ENCODE measurements at regions not wholly inside any gene's neighbourhood (a gene's known extent, or its start where the extent isn't known, plus 50 kb on each side); places are given as distances from the start of the nearest gene placed in this dataset.

DNA sequence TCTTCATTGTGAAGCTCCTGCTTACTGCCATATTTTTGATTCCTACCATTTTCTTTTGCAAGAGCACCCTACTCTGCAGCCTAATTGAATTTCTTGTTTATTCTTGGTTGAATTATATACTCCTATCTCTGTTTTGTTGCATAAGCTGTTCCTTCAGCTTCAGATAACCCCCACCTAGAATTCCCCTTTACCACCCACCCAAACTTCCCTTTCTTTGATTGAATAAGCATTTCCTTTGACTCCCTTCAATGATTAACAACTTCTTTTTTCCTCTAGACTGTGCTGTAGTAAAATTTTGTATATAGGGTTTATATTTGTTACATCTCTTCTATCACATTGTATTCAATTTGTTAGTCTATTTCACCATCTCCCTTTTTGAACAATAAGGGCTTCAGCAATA lies 168.1 kb downstream of the GPR37 start:
- no peak for DNase-seq (ENCODE audit: low spot score)
- TF ChIP-seq, protein P1, sequence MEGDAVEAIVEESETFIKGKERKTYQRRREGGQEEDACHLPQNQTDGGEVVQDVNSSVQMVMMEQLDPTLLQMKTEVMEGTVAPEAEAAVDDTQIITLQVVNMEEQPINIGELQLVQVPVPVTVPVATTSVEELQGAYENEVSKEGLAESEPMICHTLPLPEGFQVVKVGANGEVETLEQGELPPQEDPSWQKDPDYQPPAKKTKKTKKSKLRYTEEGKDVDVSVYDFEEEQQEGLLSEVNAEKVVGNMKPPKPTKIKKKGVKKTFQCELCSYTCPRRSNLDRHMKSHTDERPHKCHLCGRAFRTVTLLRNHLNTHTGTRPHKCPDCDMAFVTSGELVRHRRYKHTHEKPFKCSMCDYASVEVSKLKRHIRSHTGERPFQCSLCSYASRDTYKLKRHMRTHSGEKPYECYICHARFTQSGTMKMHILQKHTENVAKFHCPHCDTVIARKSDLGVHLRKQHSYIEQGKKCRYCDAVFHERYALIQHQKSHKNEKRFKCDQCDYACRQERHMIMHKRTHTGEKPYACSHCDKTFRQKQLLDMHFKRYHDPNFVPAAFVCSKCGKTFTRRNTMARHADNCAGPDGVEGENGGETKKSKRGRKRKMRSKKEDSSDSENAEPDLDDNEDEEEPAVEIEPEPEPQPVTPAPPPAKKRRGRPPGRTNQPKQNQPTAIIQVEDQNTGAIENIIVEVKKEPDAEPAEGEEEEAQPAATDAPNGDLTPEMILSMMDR (IDR thresholded peaks at IDR 0.05; ENCODE audit: extremely low read depth, missing control alignments) = no peak

DNA sequence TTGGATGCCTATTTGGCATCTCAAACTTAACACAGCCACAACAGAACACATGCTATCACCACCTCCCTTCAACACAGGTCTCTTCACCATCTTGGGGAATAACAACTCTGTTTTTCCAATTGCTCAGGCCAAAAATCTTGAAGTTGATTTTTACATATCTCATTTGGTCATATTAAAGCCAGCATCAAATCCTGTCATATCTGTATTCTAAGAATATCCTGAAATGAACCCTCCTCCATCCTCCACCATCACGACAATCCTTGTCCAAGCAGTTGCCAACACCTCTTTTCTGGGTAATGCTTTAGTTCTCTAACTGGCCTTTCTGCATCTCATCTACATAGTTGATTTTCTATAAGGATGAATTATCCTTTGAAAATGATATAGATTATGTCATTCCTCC lies 168.7 kb downstream of the GPR37 start:
- no peak for DNase-seq (ENCODE audit: low spot score)
- TF ChIP-seq, protein P1 (IDR thresholded peaks at IDR 0.05; ENCODE audit: extremely low read depth, missing control alignments) = no peak

DNA sequence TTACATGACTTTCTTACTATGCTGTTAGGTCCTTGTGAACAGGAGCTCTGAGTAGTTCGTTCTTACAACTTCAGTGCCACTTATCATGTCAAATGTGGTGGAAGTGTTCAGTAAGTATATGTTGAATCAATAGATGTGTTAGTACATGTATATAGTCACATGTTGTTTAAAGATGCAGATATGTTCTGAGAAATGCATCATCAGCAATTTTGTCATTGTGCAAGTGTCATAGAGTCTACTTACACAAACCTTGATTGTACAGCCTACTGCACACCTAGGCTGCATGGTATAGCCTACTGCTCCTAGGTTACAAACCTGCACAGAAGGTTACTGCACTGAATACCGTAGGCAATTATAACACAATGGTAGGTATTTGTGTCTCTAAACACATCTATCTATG lies 174.8 kb downstream of the GPR37 start:
- no peak for DNase-seq (ENCODE audit: low spot score)
- TF ChIP-seq, protein P1 (IDR thresholded peaks at IDR 0.05; ENCODE audit: extremely low read depth, missing control alignments) = no peak

DNA sequence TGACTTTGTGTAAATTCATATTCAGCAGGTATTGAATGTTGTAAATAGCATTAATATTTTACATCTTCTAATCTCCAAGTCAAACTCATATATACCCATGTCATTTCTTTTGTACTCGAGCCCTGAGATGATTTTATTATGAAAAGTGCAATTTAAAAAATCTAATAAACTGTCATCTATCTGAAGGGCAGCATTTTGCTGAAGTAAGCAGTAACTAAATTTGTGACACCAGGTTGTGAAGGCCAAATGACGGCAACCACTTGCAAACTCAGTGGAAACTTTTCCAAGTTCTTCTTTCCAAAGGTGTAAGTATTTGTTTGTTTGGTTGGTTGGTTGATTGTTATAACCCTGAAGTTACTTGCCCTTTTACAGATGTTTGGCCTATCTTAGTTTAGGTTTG lies 188.3 kb downstream of the GPR37 start:
- no peak for DNase-seq (ENCODE audit: low spot score)

DNA sequence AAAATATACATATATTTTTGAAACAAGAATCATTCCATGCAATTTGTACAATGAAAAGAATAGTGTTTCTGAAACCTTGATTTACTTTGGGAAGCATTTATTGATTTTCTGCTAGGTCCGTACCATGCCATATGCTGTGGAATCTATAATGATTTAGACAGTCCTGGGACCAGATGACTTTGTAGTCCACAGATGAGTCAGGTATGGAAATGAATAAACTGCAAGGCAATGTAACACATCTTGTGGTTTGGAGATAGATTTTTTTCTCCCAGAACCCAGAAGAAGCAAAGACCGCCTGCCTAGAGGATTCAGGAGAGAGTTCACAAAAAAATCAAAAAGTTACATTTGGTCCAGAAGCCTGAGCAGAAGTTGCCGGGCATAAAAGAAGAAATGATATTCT lies 190.4 kb downstream of the GPR37 start:
- no peak for DNase-seq (ENCODE audit: low spot score)
- TF ChIP-seq, protein P1 (IDR thresholded peaks at IDR 0.05; ENCODE audit: extremely low read depth, missing control alignments) = no peak

More for the DNA sequence above, 188.3 kb downstream of the GPR37 start:
- TF ChIP-seq, protein P1 (IDR thresholded peaks at IDR 0.05; ENCODE audit: extremely low read depth, missing control alignments) = no peak

DNA sequence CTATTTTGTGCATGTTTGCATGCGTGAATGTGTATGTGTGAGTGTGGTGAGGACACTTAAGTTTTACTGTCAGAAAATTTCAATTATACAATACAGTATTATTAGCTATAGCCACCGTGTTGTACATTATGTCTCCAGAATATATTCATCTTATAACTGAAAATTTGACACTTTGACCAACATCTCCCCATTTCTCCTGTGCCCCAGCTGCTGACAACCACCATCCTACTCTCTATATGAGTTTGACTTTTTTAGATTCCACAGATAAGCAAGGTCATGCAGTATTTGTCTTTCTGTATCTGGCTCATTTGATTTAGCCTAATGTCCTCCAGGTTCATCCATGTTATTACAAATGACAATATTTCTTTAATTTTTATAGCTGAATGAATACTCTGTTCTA lies 195.0 kb downstream of the GPR37 start:
- no peak for DNase-seq (ENCODE audit: low spot score)
- TF ChIP-seq, protein P1 (IDR thresholded peaks at IDR 0.05; ENCODE audit: extremely low read depth, missing control alignments) = no peak

DNA sequence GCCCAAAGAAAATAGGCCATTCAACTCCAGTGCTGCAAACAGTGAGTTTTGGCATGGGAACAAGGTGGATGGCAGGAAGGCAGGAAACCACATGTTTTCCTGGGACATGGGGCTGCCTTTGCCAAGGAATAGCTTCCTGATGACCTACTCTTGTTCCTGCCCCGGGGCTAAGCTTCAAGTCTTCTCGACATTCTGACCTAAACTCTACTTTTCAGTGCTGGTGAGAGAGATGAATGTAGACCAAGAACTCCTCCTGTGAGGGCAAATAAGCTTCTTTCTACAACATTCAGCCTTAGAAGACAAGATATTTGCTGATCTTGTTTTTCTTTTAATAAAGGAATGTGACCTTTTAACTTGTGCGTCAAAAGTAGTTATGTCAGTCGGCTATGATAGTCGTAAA lies 199.0 kb downstream of the GPR37 start:
- TF ChIP-seq, protein P1 (IDR thresholded peaks at IDR 0.05; ENCODE audit: extremely low read depth, missing control alignments) = no peak
- no peak for DNase-seq (ENCODE audit: low spot score)
